C4-2B (cell line): ENCODE measurements at regions not wholly inside any gene's neighbourhood (a gene's known extent, or its start where the extent isn't known, plus 50 kb on each side); places are given as distances from the start of the nearest gene placed in this dataset.

Experiments
- ZFX ChIP-seq: fragments of 450-650 bp; IDR thresholded peaks from 2 replicates; pipeline ENCODE4 v1.6.1; 2017
- TF ChIP-seq, protein P1 (sequence below): fragments of 450-650 bp; conservative IDR thresholded peaks from 2 replicates; pipeline ENCODE4 v1.5.1; 2017; ENCODE audit warnings: mild to moderate bottlenecking

DNA sequence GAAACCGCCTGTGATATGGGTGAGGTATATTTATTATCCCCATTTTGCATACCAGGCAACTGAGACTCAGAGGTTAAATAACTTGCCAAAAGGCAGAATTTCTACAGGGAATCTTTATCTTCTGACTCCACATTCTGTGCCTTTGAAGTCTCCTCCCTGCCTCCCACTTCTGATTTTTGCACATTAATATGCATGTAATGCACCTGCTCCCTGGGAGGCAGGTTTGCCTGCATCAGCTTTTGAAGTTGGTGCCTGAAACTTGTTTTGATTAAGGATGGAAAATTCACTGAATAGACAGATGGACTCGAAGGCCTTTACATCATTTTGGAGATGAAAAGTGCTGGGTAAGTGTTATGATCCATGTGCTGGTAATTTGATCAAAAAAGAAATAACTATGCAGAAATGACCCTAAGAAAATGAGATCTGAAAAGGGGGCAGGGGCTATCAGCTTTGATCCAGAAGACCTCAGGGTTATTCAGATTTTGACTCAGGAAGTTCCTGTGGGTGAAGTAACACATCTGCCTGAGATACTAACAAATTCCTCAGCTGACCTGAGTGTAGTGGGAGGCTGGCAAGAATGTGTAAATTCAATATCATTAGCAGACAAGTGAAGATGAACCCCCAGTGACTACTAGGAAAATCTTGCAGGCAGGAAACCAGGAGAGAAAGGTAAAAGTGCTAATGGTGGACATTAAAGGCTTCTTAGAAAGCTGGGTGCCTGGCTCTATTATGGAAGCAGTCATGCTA is 167.5 kb upstream of the BOD1L1 start:
- TF ChIP-seq, protein P1, sequence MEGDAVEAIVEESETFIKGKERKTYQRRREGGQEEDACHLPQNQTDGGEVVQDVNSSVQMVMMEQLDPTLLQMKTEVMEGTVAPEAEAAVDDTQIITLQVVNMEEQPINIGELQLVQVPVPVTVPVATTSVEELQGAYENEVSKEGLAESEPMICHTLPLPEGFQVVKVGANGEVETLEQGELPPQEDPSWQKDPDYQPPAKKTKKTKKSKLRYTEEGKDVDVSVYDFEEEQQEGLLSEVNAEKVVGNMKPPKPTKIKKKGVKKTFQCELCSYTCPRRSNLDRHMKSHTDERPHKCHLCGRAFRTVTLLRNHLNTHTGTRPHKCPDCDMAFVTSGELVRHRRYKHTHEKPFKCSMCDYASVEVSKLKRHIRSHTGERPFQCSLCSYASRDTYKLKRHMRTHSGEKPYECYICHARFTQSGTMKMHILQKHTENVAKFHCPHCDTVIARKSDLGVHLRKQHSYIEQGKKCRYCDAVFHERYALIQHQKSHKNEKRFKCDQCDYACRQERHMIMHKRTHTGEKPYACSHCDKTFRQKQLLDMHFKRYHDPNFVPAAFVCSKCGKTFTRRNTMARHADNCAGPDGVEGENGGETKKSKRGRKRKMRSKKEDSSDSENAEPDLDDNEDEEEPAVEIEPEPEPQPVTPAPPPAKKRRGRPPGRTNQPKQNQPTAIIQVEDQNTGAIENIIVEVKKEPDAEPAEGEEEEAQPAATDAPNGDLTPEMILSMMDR = no peak
- no peak for TF ChIP-seq ZFX
